ENCODE measurements at regions not wholly inside any gene's neighbourhood (a gene's known extent, or its start where the extent isn't known, plus 50 kb on each side); places are given as distances from the start of the nearest gene placed in this dataset.
"Not testable (repeated sequence)": the region's sequence is repeated elsewhere in the genome, so short reads cannot be mapped to it uniquely, and the experiment has no call there.

GRCh38 chr4:52420330-52420729, 238.8 kb downstream of the USP46 start:
- DNase-seq, result no peak
- no peak overlapping the region for H3K4me3 ChIP-seq (ENCODE audit: insufficient read depth, low read depth, low read length)
- H3K27me3 ChIP-seq (ENCODE audit: control insufficient read depth, insufficient read depth, low read length), result no peaks in the 10 kb centered on the region
- no peaks in the 10 kb centered on the region for H3K36me3 ChIP-seq (replicated peaks; ENCODE audit: control insufficient read depth, insufficient read depth, low read length)

- no peak for DNase-seq
- H3K36me3 ChIP-seq (replicated peaks; ENCODE audit: control insufficient read depth, insufficient read depth, low read length), result no peaks in the 10 kb centered on the region
- no peaks in the 10 kb centered on the region for H3K27me3 ChIP-seq (ENCODE audit: control insufficient read depth, insufficient read depth, low read length)
- H3K4me3 ChIP-seq (ENCODE audit: insufficient read depth, low read depth, low read length), result no peak overlapping the region
Measured at GRCh38 chr4:52421811-52422213, 237.3 kb downstream of the USP46 start.

DNA sequence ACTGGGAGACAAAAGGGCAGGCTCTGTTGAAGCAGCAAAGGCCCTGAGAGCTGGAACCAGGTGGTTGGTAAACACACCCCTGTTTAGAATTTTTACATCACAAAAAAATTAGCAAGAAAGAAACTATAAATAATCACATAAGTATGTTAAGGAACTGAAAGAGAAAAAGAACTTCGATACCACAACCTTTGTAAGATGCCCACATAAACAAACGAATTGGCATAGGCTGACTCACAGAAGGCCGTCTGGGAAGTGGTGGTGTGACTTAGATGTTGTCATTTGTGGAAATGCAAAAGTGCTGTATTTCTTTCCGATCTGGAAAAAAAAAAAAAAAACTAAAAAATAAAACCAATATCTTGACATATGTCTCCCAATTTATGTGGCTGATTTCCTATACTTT, 235.1 kb downstream of the USP46 start:
- Histone ChIP-seq H3K36me3 (replicated peaks; ENCODE audit: control insufficient read depth, insufficient read depth, low read length) (no peaks in the 10 kb centered on the region), H3K27me3 (ENCODE audit: control insufficient read depth, insufficient read depth, low read length) (no peaks in the 10 kb centered on the region), H3K4me3 (ENCODE audit: insufficient read depth, low read depth, low read length) (no peak overlapping the region)
- no peak for DNase-seq

GRCh38 chr4:52425751-52426326, 233.3 kb downstream of the USP46 start:
- H3K36me3 ChIP-seq (replicated peaks; ENCODE audit: control insufficient read depth, insufficient read depth, low read length), result no peaks in the 10 kb centered on the region
- DNase-seq, result no peak
- no peak overlapping the region for H3K4me3 ChIP-seq (ENCODE audit: insufficient read depth, low read depth, low read length)
- H3K27me3 ChIP-seq (ENCODE audit: control insufficient read depth, insufficient read depth, low read length), result no peaks in the 10 kb centered on the region

GRCh38 chr4:52431410-52431809, 227.7 kb downstream of the USP46 start:
- H3K27me3 ChIP-seq (ENCODE audit: control insufficient read depth, insufficient read depth, low read length), result no peaks in the 10 kb centered on the region
- no peak for DNase-seq
- no peak overlapping the region for H3K4me3 ChIP-seq (ENCODE audit: insufficient read depth, low read depth, low read length)
- no peaks in the 10 kb centered on the region for H3K36me3 ChIP-seq (replicated peaks; ENCODE audit: control insufficient read depth, insufficient read depth, low read length)

DNA sequence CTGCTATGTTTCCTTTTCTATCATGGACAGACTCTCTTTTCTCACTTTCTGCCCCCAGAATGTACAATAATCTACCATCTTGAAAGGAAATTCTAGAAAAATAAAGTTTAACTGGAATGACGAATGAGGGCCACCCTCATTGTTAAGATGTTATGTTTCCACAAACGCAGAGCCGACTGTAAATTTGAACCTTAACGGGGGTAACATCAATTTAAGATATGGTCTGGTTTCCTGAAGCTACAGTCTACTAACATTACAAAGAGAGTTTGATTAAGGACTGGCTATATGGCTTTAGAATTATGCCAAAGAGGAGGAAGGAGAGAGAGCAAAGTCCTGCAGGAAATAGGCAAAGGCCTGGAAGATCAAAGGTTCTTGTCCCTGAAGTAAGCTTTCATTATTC, 227.2 kb downstream of the USP46 start:
- no peaks in the 10 kb centered on the region for H3K36me3 ChIP-seq (replicated peaks; ENCODE audit: control insufficient read depth, insufficient read depth, low read length)
- no peak for DNase-seq
- H3K4me3 ChIP-seq (ENCODE audit: insufficient read depth, low read depth, low read length), result no peak overlapping the region
- H3K27me3 ChIP-seq (ENCODE audit: control insufficient read depth, insufficient read depth, low read length), result no peaks in the 10 kb centered on the region

DNA sequence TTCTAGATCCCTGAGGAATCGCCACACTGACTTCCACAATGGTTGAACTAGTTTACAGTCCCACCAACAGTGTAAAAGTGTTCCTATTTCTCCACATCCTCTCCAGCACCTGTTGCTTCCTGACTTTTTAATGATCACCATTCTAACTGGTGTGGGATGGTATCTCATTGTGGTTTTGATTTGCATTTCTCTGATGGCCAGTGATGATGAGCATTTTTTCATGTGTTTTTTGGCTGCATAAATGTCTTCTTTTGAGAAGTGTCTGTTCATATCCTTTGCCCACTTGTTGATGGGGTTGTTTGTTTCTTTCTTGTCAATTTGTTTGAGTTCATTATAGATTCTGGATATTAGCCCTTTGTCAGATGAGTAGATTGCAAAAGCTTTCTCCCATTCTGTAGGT, 216.6 kb downstream of the USP46 start:
- not testable (repeated sequence) for DNase-seq; H3K36me3 ChIP-seq (replicated peaks; ENCODE audit: control insufficient read depth, insufficient read depth, low read length); H3K27me3 ChIP-seq (ENCODE audit: control insufficient read depth, insufficient read depth, low read length)

DNA sequence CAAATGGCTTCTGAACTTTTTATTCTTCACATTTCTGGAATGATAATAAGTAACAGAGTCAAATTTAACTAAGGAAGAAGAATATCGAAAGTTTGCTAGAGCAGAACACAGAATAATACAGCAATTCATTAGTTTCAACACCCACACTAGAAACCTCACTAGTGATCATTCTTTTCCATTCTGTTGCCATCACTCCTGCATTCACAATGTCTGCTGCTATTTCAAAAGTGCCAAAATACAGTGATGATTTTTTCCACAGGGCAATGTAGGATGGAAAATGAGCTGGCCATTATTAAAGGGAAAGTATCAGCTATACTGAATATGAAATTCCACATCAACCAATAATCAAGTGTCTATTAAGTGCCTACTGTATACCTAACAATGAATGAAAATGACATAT, 186.7 kb downstream of the USP46 start:
- Histone ChIP-seq H3K36me3 (replicated peaks; ENCODE audit: control insufficient read depth, insufficient read depth, low read length) (no peaks in the 10 kb centered on the region), H3K4me3 (ENCODE audit: insufficient read depth, low read depth, low read length) (no peak overlapping the region), H3K27me3 (ENCODE audit: control insufficient read depth, insufficient read depth, low read length) (no peaks in the 10 kb centered on the region)
- DNase-seq, result no peak

More for the DNA sequence above, 216.6 kb downstream of the USP46 start:
- not testable (repeated sequence) for H3K4me3 ChIP-seq (ENCODE audit: insufficient read depth, low read depth, low read length)

GRCh38 chr4:52477191-52477780, 181.8 kb downstream of the USP46 start:
- H3K27me3 ChIP-seq (ENCODE audit: control insufficient read depth, insufficient read depth, low read length), result no peaks in the 10 kb centered on the region
- H3K36me3 ChIP-seq (replicated peaks; ENCODE audit: control insufficient read depth, insufficient read depth, low read length), result no peaks in the 10 kb centered on the region
- no peak overlapping the region for H3K4me3 ChIP-seq (ENCODE audit: insufficient read depth, low read depth, low read length)
- DNase-seq, result no peak

DNA sequence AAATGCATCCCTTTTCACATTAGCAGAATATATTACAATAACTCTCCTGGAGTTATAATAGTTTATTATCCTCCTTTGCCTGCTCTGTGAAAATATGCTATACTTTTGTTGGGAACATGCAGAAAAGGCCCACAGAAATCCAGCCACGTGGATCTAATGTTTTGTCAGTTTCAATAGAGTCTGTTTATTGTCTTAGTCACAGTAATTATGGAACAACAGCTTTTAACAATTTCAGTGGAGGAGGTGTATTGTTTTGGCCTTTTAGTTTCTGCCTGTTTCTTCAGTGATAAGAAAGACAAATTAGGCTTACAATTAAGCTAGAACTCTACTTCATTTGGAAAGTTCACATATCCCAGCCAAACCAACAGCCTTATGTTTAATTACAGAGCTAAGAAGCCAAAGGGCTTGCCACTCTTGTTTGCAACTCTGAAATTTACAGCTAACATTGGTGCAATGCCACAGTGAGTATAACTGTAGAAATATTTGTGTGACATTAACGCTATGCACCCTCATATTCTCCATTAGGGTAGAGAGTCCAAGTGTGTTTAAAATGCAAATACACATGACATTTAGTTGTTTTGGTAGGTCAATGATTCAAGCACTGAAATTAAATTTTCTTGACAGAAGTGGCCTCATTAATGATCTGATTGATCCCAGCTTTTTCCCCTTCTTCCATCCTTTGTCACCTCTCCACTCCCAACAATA, 175.8 kb downstream of the USP46 start:
- Histone ChIP-seq H3K27me3 (ENCODE audit: control insufficient read depth, insufficient read depth, low read length) (no peaks in the 10 kb centered on the region), H3K36me3 (replicated peaks; ENCODE audit: control insufficient read depth, insufficient read depth, low read length) (no peaks in the 10 kb centered on the region)
- DNase-seq, result no peak

GRCh38 chr4:52507774-52508173, 151.3 kb downstream of the USP46 start:
- no peak for DNase-seq
- no peak overlapping the region for H3K4me3 ChIP-seq (ENCODE audit: insufficient read depth, low read depth, low read length)
- H3K27me3 ChIP-seq (ENCODE audit: control insufficient read depth, insufficient read depth, low read length), result no peaks in the 10 kb centered on the region; the same call in 1 of the 2 replicates
- no peaks in the 10 kb centered on the region for H3K36me3 ChIP-seq (replicated peaks; ENCODE audit: control insufficient read depth, insufficient read depth, low read length)

More for the DNA sequence above, 175.8 kb downstream of the USP46 start:
- H3K4me3 ChIP-seq (ENCODE audit: insufficient read depth, low read depth, low read length), result no peak overlapping the region

DNA sequence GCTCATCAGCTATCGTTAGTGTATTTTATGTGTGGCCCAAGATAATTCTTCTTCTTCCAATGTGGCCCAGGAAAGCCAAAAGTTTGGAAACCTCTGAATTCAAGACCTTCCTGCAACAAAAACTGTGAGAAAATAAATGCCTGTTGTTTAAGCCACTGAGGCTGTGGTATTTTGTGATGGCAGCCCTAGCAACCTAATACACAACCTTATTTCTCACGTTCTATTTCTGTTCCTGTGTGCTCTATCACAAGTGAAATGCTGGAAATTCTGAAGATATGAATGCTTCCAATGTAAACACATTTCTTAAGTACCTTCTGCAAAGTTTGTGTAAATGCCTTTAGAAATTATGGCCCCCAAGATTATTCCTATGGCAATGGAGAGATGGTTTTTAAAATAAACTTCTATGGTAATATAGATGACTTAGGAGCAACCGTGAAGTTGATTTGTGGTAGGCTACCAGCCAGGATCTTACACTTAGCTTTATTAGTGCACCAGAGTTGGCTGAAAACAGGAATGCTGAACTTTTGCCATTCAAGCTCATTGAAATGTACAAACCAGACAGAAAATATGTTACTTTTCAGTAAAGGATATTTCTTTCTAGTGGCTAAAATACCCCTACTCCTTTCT, 148.0 kb downstream of the USP46 start:
- H3K4me3 ChIP-seq (ENCODE audit: insufficient read depth, low read depth, low read length), result no peak overlapping the region
- no peak for DNase-seq
- H3K36me3 ChIP-seq (replicated peaks; ENCODE audit: control insufficient read depth, insufficient read depth, low read length), result no peaks in the 10 kb centered on the region
- no peaks in the 10 kb centered on the region; the same call in 1 of the 2 replicates for H3K27me3 ChIP-seq (ENCODE audit: control insufficient read depth, insufficient read depth, low read length)

- H3K4me3 ChIP-seq (ENCODE audit: insufficient read depth, low read depth, low read length), result no peak overlapping the region
- no peak for DNase-seq
- no peaks in the 10 kb centered on the region for H3K36me3 ChIP-seq (replicated peaks; ENCODE audit: control insufficient read depth, insufficient read depth, low read length)
- H3K27me3 ChIP-seq (ENCODE audit: control insufficient read depth, insufficient read depth, low read length), result no peaks in the 10 kb centered on the region; the same call in 1 of the 2 replicates
Measured at GRCh38 chr4:52511825-52512224, 147.3 kb downstream of the USP46 start.

- DNase-seq, result no peak
- H3K36me3 ChIP-seq (replicated peaks; ENCODE audit: control insufficient read depth, insufficient read depth, low read length), result no peaks in the 10 kb centered on the region
- no peaks in the 10 kb centered on the region; the same call in 1 of the 2 replicates for H3K27me3 ChIP-seq (ENCODE audit: control insufficient read depth, insufficient read depth, low read length)
- H3K4me3 ChIP-seq (ENCODE audit: insufficient read depth, low read depth, low read length), result no peak overlapping the region
Measured at GRCh38 chr4:52512291-52512690, 146.8 kb downstream of the USP46 start.

DNA sequence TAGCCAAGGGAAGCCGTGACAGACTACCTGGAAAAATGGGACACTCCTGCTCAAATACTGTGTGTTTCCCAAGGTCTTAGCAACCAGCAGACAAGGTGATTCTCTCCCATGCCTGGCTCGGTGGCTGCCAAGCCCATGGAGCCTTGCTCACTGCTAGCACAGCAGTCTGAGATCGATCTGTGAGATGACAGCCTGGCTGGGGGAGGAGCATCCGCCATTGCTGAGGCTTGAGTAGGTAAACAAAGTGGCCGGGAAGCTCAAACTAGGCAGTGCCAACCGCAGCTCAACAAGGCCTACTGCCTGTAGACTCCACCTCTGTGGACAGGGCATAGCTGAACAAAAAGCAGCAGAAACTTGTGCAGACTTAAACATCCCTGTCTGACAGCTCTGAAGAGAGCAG, 137.0 kb downstream of the USP46 start:
- H3K36me3 ChIP-seq (replicated peaks; ENCODE audit: control insufficient read depth, insufficient read depth, low read length); H3K27me3 ChIP-seq (ENCODE audit: control insufficient read depth, insufficient read depth, low read length); H3K4me3 ChIP-seq (ENCODE audit: insufficient read depth, low read depth, low read length); DNase-seq: not testable (repeated sequence)

Measured in H7 (cell line).